ENCODE measurements at regions not wholly inside any gene's neighbourhood (a gene's known extent, or its start where the extent isn't known, plus 50 kb on each side); places are given as distances from the start of the nearest gene placed in this dataset.

DNA sequence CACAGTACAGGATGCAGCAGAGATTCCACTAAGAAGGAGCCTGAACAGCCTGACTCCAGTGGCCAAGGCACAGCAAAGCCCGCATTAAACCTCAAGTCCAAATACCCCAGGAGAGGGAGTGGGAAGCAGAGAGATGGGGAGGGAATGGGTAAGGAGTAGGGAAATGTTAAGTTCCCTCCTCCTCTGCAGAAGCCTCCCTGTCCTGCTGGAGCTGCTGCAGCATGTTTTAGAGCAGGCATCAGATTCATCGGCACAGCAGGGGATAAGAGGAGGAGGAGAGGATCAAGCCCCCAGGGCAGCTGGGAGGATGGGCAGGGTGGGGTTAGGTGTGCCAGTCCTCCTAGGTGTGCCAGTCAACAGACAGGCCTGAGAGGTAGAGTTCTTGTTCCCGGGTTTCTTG, 709.7 kb downstream of the PTPRU start:
- H3K27ac Mint-ChIP-seq, result no peak overlapping the region
- H3K27me3 Mint-ChIP-seq (ENCODE audit: low read depth), result no peaks in the 10 kb centered on the region
- H3K36me3 Mint-ChIP-seq (ENCODE audit: low read depth), result no peaks in the 10 kb centered on the region
- no peaks in the 10 kb centered on the region for H3K9me3 Mint-ChIP-seq
- H3K4me3 Mint-ChIP-seq, result no peak overlapping the region
- no peak for DNase-seq (ENCODE audit: low spot score)
- no peaks in the 10 kb centered on the region for H3K4me1 Mint-ChIP-seq (ENCODE audit: low read depth)

DNA sequence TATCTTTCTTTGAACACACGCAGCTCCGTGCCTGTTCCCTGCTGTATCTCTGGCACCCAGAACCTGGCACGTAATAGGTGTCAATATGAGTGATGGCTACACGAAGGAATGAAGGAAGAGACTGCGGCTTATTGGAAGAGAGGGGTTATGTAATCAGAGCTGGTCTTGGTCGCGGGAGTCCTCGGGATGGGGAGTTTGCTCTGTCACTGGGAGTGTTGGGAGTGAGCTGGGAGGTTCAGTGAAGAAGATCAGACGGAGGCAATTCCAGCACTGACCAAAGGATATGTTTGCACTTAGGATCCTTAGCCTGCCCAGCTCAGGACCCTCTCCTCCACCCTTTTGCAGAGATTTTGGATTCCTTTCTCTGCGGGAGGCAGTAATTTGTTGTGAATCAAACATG, 709.1 kb downstream of the PTPRU start:
- Mint-ChIP-seq H3K27me3 (ENCODE audit: low read depth) (no peaks in the 10 kb centered on the region), H3K27ac (no peak overlapping the region), H3K9me3 (no peaks in the 10 kb centered on the region), H3K4me1 (ENCODE audit: low read depth) (no peaks in the 10 kb centered on the region), H3K4me3 (no peak overlapping the region), H3K36me3 (ENCODE audit: low read depth) (no peaks in the 10 kb centered on the region)
- DNase-seq (ENCODE audit: low spot score), result no peak

DNA sequence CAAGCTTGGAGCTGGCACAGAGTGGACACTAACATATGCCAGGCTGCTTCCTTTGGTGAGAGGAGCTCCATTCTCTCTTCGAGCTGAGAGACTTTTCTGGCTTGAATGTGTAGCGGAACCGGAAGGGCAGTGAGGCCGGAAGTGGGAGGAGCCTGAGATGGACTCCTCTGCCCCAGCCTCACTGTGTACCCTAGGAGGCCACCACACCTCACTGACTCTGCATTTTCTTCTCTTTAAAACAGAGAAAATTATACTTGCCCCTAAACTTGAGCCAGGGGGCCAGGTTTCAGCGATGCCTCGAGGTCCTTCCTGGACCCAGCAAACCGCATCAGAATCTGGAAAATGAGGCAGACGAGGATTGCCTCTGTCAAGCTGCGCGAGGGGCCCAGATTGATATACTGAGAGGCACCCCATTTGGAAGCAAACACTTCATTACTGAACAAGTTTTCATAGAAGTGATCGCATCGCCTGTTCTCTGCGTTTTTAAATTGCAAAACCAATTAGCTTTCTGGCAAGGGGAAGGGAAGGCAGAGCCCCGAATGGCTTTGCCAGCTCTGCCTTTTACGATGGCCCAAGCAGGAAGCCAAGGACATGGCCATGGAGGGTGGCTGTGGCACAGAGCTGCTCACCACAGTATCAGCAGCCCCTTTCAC, 708.1 kb downstream of the PTPRU start:
- no peak overlapping the region for H3K4me3 Mint-ChIP-seq
- H3K4me1 Mint-ChIP-seq (ENCODE audit: low read depth), result no peaks in the 10 kb centered on the region
- no peak for DNase-seq (ENCODE audit: low spot score)
- no peaks in the 10 kb centered on the region for H3K36me3 Mint-ChIP-seq (ENCODE audit: low read depth)
- H3K9me3 Mint-ChIP-seq, result no peaks in the 10 kb centered on the region
- no peak overlapping the region for H3K27ac Mint-ChIP-seq
- H3K27me3 Mint-ChIP-seq (ENCODE audit: low read depth), result no peaks in the 10 kb centered on the region

DNA sequence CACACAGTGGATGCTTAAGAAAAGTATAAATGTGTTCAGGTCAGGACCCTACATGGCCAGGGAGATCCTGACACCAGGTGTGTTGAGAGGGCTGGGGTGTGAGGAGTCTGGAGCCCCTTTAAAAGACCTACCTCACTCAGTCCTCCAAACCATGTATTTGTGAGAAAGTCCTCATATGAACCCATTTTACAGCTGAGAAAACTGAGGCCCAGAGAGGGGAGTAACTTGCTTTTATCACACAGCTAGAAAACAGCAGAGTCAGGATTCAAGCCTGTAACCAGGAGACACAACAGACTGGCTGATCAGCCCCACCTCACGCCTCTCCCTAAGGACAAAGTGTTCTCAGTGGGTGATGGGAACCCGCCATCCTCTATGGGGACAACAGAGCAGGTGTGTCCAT, 706.7 kb downstream of the PTPRU start:
- Mint-ChIP-seq H3K27ac (no peak overlapping the region), H3K4me1 (ENCODE audit: low read depth) (no peaks in the 10 kb centered on the region), H3K4me3 (no peak overlapping the region), H3K36me3 (ENCODE audit: low read depth) (no peaks in the 10 kb centered on the region), H3K9me3 (no peaks in the 10 kb centered on the region), H3K27me3 (ENCODE audit: low read depth) (no peaks in the 10 kb centered on the region)
- no peak for DNase-seq (ENCODE audit: low spot score)

DNA sequence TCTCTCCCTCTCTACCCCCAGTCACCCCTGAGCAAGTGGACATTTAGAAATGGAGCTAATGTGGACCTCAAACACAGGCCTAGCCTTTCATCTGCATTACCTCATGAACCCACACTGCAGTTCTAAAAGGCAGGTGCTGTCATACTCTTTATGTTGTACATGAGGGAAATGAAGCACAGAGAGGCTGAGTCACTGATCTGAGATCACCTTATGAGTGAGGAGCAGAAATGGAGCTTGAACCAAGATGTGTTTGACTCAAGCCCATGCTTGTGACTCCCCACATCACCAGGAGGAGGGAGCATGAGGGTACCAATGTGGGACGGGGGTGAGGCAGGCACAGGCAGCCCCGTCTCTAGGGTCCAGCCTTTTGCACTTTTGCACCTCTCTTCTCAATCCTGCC, 702.8 kb downstream of the PTPRU start:
- Mint-ChIP-seq H3K27ac (no peak overlapping the region), H3K4me3 (no peak overlapping the region), H3K9me3 (no peaks in the 10 kb centered on the region), H3K4me1 (ENCODE audit: low read depth) (no peaks in the 10 kb centered on the region), H3K27me3 (ENCODE audit: low read depth) (no peaks in the 10 kb centered on the region), H3K36me3 (ENCODE audit: low read depth) (no peaks in the 10 kb centered on the region)
- DNase-seq (ENCODE audit: low spot score), result no peak

DNA sequence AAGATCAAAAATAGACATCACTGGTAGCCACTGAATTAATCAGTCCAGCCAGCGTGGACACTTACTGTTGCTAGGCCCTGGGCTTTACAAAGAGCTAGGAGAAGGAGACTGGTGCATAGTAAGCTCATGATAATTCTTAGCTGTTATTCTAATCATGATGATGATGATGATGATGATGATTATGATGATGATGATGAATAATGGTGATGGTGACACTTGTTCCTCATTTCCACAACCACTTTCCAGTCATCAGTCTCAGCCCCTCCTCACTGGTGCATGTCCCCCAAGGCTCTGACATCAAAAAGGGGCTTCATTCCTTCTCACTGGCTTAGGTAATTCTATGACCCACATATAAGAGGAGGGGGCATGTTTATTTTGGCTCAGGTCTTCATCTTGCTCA, 701.0 kb downstream of the PTPRU start:
- Mint-ChIP-seq H3K27ac (no peak overlapping the region), H3K4me3 (no peak overlapping the region), H3K27me3 (ENCODE audit: low read depth) (no peaks in the 10 kb centered on the region), H3K9me3 (no peaks in the 10 kb centered on the region), H3K4me1 (ENCODE audit: low read depth) (no peaks in the 10 kb centered on the region), H3K36me3 (ENCODE audit: low read depth) (no peaks in the 10 kb centered on the region)
- DNase-seq (ENCODE audit: low spot score), result no peak

DNA sequence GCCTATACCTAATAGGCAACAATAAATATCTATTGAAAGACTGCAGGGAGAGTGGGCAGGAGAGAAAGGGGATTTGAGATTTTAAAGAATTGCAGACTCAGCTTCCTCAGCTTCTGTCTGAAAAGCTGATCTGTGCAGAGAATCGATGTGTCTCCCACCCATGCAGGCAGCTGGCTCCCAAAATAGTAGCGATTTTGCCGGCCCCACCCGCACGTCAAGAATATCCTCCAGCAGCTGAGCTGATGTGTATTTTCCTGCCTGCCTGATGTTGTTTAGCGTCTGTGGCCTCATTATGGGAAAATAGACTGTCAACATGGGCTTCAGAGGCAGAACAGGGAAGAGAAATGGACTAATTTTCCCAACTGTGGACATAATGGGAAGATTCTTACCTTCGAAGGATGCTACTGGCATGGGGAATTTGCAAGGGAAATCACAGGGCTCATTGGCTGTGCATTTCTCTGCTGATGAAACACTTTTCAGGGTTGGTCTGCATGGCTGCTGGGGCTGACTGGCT, 699.8 kb downstream of the PTPRU start:
- H3K4me1 Mint-ChIP-seq (ENCODE audit: low read depth), result no peaks in the 10 kb centered on the region

DNA sequence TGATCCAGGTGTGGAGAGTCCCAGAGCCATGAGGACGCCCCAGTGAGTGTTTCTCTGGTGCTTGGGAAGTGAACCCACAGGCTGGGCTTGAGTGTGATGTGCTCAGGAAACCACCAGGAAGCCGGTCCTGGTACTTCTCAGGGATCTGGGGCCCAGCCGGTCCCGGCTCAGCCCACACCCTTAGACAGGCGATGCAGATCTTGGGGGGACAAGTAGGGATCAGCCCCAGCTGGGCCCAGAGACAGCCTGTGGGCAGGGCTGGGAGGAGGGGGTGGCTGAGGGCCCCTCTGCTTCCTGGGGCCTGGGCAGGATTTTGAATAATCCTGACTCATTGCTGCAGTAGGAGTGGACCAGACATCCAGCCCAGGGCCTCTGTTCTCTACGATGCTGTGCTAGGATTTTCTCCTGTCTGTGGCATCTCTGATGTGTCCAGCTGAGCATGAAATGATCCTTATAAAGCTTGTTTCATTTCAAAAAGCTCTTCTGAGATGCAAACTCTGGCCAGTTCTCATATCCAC, 698.0 kb downstream of the PTPRU start:
- Mint-ChIP-seq H3K36me3 (ENCODE audit: low read depth) (no peaks in the 10 kb centered on the region), H3K4me1 (ENCODE audit: low read depth) (no peaks in the 10 kb centered on the region), H3K4me3 (no peak overlapping the region), H3K9me3 (no peaks in the 10 kb centered on the region), H3K27ac (no peak overlapping the region), H3K27me3 (ENCODE audit: low read depth) (peaks cover 3% of the 10 kb centered on the region)
- DNase-seq (ENCODE audit: low spot score), result no peak

More for the DNA sequence above, 699.8 kb downstream of the PTPRU start:
- Mint-ChIP-seq H3K36me3 (ENCODE audit: low read depth) (no peaks in the 10 kb centered on the region), H3K9me3 (no peaks in the 10 kb centered on the region), H3K27me3 (ENCODE audit: low read depth) (no peaks in the 10 kb centered on the region), H3K4me3 (no peak overlapping the region), H3K27ac (no peak overlapping the region)
- no peak for DNase-seq (ENCODE audit: low spot score)

DNA sequence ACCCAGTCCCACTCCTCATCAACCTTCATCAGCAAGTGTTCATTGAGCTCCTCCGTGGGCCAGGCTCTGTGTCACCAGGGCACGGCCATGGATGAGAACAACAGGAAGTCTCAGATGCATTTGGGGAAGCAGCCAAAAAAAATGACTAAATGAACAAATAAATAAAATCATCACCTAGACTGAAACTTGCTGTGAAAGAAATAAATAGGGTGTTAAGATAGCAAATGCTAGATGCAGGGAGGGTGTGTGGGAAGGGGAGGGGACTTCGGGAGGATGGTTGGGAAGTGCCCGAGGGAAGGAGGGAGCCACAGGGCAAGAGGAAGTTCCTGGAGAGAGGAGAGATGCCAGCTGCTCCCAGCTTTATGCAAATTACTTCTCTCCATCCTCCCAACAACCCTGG, 696.7 kb downstream of the PTPRU start:
- H3K9me3 Mint-ChIP-seq, result no peaks in the 10 kb centered on the region
- H3K36me3 Mint-ChIP-seq (ENCODE audit: low read depth), result no peaks in the 10 kb centered on the region
- no peak overlapping the region for H3K4me3 Mint-ChIP-seq
- peaks cover 3% of the 10 kb centered on the region for H3K27me3 Mint-ChIP-seq (ENCODE audit: low read depth)
- no peak for DNase-seq (ENCODE audit: low spot score)
- no peak overlapping the region for H3K27ac Mint-ChIP-seq
- H3K4me1 Mint-ChIP-seq (ENCODE audit: low read depth), result no peaks in the 10 kb centered on the region

DNA sequence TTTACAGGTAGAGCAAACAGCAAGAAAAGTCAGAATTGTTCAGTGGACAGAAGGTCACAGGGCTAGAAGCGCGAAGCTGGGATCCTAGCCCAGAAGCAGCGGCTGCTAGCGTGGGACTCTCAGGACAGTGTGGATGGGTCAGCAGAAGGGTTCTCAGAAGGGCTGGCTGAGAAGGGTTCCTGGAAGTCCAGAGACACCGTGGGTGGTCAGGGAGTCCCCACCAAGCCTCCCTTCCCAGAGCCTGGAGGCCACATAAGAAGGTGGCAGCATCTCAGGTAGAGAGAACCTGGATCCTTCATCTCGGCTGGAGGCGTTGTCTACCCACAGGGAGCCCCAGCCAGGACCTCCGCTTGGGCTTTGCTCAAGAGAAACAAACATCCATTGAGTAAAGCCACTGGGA, 696.3 kb downstream of the PTPRU start:
- peaks cover 3% of the 10 kb centered on the region for H3K27me3 Mint-ChIP-seq (ENCODE audit: low read depth)
- H3K36me3 Mint-ChIP-seq (ENCODE audit: low read depth), result no peaks in the 10 kb centered on the region
- H3K9me3 Mint-ChIP-seq, result no peaks in the 10 kb centered on the region
- H3K27ac Mint-ChIP-seq, result no peak overlapping the region
- H3K4me3 Mint-ChIP-seq, result no peak overlapping the region
- no peak for DNase-seq (ENCODE audit: low spot score)
- no peaks in the 10 kb centered on the region for H3K4me1 Mint-ChIP-seq (ENCODE audit: low read depth)

DNA sequence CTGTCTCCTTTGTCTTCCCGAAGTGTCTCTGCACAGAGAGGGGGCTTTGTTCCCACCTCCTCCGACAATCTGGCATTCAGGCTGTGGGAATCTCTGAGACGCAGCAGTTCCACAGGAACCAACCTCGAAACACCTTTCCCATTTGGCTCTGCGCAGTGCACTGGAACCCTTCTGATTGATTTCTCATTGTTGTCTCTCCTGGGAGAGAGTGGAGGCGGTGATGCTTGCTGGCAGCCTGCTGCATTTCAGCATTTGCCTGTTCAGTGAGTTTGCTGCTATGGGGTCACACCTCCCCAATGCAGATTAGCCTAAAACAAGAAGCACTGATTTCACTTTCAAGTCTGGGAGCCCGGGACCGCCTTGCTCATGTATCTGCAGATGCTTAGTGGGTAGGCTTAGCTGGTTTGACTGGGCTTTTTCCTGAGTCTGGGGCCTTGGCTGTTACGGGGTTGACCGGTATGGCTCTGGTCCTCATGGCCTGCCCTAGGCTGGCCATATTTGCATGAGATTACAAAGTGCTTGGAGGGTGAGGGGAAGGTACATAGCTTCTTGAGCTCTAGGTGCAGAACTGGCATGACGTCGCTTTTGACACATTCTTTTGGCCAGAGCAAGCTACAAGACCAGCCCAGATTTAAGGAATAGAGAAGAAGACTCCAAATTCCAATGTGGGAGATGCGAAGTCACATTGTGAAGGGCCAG, 695.3 kb downstream of the PTPRU start:
- H3K27me3 Mint-ChIP-seq (ENCODE audit: low read depth), result peaks cover 3% of the 10 kb centered on the region
- no peaks in the 10 kb centered on the region for H3K9me3 Mint-ChIP-seq
- no peaks in the 10 kb centered on the region for H3K36me3 Mint-ChIP-seq (ENCODE audit: low read depth)
- H3K27ac Mint-ChIP-seq, result no peak overlapping the region
- no peak overlapping the region for H3K4me3 Mint-ChIP-seq
- H3K4me1 Mint-ChIP-seq (ENCODE audit: low read depth), result no peaks in the 10 kb centered on the region
- no peak for DNase-seq (ENCODE audit: low spot score)

DNA sequence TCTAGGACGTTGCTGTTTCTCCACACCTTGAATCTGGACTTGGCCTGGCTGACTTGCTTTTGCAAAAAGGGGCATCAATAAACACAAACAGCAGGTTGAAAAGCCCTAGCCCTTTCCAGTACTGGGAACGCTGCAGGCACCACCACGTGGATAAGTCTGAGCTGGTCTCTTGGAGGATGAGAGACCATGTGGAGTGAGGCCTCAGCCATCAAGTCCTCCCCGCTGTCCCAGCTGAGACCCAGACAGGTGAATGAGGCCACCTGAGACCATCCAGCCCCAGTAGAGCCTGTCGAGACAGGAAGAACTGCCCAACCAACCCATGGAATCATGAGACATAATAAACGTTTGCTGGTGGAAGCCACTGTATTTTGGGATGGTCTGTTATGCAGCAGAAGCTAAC, 688.7 kb downstream of the PTPRU start:
- no peaks in the 10 kb centered on the region for H3K36me3 Mint-ChIP-seq (ENCODE audit: low read depth)
- no peaks in the 10 kb centered on the region for H3K4me1 Mint-ChIP-seq (ENCODE audit: low read depth)
- H3K9me3 Mint-ChIP-seq, result no peaks in the 10 kb centered on the region

DNA sequence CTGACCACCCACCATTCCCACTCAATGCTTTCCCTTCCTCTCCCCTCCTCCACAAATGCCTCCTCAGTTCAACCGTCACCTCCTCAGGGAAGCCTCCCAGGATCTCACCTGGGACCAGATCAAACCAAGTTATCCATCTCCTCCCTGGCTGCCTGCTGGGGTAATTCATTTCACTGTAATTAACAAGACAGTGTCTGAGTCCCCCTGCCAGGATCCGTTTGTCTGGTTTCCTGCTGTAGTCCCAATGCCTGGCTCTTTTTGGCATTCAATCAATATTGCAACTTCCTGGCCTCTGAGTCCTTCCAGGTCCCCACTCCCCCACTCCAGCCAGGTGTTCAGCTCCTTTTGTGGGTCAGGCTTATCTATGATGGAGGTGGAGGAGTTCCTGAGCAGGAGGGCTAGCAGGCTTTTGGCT, 687.7 kb downstream of the PTPRU start:
- Mint-ChIP-seq H3K27me3 (ENCODE audit: low read depth) (no peaks in the 10 kb centered on the region), H3K36me3 (ENCODE audit: low read depth) (no peaks in the 10 kb centered on the region), H3K27ac (no peak overlapping the region), H3K4me1 (ENCODE audit: low read depth) (no peaks in the 10 kb centered on the region), H3K4me3 (no peak overlapping the region), H3K9me3 (no peaks in the 10 kb centered on the region)
- DNase-seq (ENCODE audit: low spot score), result no peak

More for the DNA sequence above, 688.7 kb downstream of the PTPRU start:
- Mint-ChIP-seq H3K4me3 (no peak overlapping the region), H3K27me3 (ENCODE audit: low read depth) (peaks cover 3% of the 10 kb centered on the region), H3K27ac (no peak overlapping the region)
- DNase-seq (ENCODE audit: low spot score), result no peak

DNA sequence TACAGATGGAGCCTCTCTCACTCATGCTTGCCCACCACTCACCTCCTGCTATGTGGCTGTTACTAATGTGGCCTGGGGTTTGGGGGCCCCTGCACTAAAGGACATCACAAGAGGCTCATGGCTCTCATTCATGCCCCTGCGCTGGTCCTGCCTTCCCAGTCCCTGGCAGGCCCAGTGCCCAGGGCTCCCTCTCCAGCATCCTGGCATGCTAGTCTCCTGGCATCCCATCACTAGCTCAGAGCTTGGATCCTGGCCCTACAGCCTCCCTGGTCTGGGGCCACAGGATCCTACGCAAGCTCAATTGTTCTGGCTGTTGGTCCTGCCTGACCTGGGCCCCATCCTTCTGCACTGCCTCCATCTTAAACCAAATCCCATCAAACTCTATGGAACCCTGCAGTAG, 685.4 kb downstream of the PTPRU start:
- Mint-ChIP-seq H3K4me3 (no peak overlapping the region), H3K4me1 (ENCODE audit: low read depth) (no peaks in the 10 kb centered on the region), H3K36me3 (ENCODE audit: low read depth) (no peaks in the 10 kb centered on the region), H3K27ac (no peak overlapping the region), H3K9me3 (no peaks in the 10 kb centered on the region), H3K27me3 (ENCODE audit: low read depth) (no peaks in the 10 kb centered on the region)
- no peak for DNase-seq (ENCODE audit: low spot score)
